HuH-7 (cell line): ENCODE measurements at regions not wholly inside any gene's neighbourhood (a gene's known extent, or its start where the extent isn't known, plus 50 kb on each side); places are given as distances from the start of the nearest gene placed in this dataset.
"Not testable (repeated sequence)": the region's sequence is repeated elsewhere in the genome, so short reads cannot be mapped to it uniquely, and the experiment has no call there.

ENCODE experiments used
- DNase-seq: peaks from one replicate; pipeline ENCODE4 v3.0.0; 2011; ENCODE audit warnings: low spot score

DNA sequence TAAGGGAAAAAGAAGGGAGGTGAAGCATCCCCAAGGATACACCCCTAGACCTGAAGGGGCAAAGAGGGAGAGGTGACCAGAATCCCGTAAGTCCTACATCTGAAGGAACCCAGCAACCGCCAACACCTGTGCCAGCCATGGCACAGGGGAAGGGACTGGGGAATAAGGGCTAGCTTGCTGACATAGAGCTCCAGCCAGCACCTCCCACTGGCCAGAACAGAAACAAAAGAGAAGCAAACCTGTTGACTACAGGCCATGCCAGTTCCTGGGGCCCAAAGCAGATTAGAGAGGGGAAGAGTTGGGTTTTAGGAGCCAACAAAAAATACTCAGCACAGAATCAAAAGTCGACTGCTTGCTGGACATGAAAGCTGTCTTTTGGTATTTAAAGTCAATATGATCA, 244.6 kb downstream of the SUCLG1 start:
- DNase-seq, result no peak

DNA sequence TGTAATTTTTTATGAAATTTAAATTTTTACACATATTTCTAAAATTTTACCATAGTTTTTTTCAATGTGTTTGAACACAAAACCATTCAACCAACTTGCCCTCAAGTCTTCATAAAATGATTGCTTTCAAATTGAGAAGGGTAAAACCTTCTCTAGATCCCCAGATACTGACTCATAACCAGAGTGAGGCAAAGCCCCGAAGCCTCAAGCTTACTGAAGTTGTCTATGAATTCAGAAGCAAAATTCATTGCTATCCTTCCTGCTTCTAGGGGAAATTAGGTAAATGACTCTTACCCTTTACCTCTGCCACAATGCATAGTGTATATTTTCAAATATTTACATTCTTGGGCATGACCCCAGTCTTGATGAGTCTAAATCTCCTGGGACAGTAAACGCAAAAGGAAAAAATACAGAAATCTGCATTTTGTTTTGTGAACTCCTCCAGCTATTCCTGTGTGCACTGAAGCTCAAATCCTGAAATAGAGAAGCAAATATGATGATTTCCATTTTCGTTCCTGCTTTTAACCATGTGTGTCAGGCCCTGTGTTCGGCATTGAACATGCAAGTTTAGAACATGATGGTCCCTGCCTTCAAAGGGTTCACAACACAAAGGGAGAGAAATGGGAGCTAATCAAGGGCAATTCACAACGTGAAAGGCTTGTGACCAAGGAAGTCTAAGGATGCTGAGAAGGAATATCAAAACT, 246.3 kb downstream of the SUCLG1 start:
- DNase-seq, result no peak

DNA sequence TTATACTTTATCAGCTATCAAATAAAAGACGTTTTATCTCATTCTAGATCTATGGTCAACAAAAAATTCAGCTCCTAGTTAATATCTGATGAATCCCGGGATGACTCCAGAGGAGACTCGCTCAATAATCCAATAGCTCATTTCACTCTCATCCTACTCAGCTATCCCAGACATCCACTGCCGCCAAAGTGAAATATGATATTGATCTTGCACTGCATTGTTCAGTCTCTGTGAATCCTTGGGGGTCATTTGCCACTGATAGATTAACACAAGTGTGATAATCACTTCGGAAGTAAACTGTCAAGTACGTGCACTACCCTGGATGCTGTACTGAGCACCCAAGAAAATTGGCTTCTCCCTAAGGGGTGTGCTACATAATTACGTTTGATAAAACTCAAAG, 249.1 kb downstream of the SUCLG1 start:
- no peak for DNase-seq

DNA sequence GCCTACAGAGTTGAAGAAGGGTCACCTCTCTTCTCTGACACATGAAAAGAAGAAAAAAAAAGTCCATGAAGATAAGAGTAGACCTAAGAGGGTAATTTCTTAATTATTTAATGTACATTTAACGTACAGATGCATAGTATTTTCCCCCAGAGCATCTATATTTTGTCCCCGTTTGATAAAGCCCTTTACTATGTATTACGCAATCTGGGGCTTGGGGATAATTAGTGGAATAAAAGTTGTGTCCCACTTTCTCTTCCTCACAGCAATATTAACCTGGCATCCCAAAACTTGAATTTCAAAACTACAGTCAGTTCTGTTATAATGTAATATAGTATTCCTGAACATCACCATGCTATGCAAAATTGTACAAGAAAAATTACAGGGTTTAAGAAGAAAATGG, 254.1 kb downstream of the SUCLG1 start:
- no peak for DNase-seq

GRCh38 chr2:84202166-84202565, 256.9 kb downstream of the SUCLG1 start:
- DNase-seq, result no peak

GRCh38 chr2:84201158-84201557, 257.9 kb downstream of the SUCLG1 start:
- DNase-seq, result no peak

- no peak for DNase-seq
Measured at GRCh38 chr2:84197901-84198300, 261.2 kb downstream of the SUCLG1 start.

DNA sequence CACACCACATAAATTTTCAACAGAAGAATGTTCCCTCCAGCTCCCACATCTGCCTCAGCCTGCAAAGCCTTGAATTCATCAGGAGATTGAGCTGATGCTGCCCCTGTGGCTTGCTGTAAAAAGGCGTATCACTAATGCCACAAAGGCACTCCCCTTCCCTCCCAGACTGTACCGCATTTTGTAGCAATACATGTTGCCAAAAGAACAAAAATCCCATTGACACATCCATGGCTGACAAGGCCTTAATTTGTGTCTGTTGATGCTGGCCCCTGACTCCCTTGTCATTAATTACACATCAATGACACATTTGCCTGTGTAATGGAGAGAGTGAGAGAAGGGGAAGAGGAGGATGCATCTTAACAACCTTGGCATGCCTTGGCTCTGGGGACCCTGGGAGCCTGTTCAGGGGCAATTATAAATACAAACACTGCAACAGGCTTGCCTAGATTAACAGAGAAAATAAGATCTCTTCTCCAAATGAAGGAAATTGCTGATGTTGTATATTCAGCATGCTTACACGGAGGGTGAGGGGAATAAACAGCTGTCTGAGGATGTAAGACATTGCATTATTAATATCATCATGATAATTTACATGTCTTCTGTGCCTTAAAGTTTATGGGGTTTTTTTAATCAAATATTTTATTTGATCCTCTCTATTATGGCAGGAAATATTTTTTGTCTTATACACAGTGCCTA, 264.0 kb downstream of the SUCLG1 start:
- no peak for DNase-seq

DNA sequence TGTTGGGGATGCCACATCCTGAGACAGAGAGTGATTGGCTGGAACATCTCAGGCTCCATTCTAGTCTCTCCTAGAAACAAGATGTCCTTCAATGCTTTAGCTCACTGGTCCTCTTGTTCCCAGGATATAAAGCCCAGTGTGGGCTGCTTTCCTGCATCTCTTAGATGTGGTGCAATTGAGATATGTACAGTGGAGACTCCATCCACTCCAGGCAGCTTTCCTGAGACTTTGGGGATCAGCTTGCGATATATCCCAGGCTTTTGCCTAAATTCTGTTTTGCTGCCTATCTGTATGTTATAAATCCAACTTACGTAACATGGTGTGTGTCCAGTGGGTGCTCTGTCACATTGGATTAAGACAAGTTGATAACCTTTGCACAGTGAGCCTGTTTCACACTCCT, 264.9 kb downstream of the SUCLG1 start:
- no peak for DNase-seq

- no peak for DNase-seq
Measured at GRCh38 chr2:84187258-84187657, 271.8 kb downstream of the SUCLG1 start.

DNA sequence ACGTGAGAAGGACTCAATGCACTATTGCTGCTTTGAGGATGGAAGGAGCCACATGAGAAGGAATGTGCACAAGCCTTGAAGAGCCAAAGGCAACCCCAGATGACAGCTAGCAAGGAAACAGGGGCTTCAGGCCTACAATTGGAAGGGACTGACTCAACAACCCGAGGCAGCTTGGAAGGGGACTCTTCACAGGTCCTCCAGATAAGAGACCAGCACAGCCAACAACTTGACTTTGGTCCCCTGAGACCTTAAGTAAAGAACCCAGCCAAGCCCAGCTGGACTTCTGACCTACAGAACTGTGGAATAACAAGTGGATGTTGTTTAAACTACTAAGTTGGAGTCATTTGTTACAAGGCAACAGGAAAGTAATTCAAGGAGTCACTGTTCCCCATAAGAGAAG, 277.2 kb downstream of the SUCLG1 start:
- DNase-seq, result no peak

DNA sequence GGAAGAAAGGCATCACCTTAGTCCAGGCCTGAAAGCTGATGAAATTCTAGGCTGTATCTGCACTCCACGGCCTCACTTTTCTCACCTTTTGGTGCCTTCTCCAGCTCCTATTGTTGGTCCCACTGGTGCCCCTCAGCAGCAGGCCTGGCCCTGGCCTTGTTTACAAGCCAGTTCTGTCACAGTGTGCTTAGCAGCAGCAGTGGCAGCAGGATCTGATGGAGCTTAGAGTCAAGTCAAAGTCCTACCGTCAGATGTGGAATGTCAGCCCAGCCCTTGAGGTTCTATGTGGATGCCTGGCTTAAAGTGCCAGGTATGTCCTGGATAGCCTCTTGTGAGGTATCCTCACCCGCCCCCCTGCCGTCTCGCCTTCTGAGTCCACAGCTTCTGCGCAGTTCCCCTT, 281.3 kb downstream of the SUCLG1 start:
- DNase-seq, result no peak

DNA sequence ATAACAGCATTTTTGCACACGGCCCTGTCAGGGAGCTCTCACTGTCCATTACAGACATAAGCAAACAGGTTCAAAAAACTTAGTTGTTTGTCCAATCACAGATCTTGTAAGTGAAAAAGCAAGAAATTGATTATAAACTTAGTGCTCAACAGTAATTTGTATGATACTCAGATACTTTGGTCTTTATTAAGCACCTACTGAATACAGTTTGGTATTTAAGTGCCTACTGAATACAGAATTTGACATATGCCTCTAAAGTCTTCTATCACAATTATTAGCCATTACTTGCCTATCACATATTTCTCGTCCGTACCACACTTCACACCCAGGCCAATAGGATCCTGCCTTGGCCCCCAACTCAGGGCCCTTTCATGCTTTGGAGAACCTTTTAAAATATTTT, 283.1 kb downstream of the SUCLG1 start:
- no peak for DNase-seq

GRCh38 chr2:84175340-84175739, 283.7 kb downstream of the SUCLG1 start:
- DNase-seq, result no peak

DNA sequence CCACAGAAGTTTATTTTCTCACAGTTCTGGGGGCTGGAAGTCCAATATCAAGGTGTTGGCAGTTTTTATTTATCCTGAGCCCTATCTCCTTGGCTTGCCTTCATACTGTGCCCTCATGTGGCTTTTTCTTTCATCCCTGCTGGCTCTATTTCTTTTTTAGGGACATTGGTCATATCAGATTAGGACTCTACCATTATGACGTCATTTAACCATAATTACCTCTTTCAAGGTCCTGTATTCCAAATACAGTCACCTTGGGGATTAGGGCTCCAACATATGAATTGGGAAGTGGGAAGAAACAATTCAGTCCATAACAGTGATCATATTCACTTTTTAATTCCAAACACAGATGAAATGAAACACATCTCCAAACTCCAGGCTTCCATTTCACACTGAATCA, 286.0 kb downstream of the SUCLG1 start:
- DNase-seq, result no peak

- DNase-seq, result no peak
Measured at GRCh38 chr2:84170979-84171378, 288.1 kb downstream of the SUCLG1 start.

DNA sequence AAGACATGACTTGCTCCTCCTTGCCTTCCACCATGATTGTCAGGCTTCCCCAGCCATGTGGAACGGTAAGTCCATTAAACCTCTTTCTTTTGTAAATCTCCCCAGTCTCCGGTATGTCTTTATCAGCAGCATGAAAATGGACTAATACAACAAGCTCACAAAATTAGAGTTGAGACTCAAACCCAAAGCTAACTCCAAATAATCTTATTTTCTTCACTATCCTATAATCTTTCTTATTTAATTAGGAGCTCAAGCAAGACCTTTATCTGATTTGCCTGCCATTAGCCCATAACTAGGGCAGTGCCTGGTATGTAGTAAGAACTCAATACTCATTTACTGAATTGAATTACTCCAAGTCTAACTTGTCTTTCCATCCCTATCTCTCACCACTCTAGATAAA, 289.2 kb downstream of the SUCLG1 start:
- no peak for DNase-seq

DNA sequence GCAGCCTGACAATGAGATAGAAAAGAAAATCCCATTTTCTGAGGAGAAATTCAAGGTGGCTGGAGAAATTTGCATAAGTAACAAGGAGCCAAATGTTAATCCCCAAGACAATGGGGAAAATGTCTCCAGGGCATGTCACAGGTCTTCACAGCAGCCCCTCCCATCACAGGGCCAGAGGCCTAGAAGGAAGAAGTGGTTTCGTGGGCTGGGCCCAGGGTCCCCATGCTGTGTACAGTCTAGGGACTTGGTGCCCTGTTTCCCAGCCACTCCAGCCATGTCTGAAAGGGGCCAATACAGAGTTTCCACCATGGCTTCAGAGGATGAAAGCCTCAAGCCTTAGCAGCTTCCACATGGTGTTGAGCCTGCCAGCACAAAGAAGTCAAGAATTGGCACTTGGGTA, 290.5 kb downstream of the SUCLG1 start:
- not testable (repeated sequence) for DNase-seq

GRCh38 chr2:84165256-84165655, 293.8 kb downstream of the SUCLG1 start:
- no peak for DNase-seq

DNA sequence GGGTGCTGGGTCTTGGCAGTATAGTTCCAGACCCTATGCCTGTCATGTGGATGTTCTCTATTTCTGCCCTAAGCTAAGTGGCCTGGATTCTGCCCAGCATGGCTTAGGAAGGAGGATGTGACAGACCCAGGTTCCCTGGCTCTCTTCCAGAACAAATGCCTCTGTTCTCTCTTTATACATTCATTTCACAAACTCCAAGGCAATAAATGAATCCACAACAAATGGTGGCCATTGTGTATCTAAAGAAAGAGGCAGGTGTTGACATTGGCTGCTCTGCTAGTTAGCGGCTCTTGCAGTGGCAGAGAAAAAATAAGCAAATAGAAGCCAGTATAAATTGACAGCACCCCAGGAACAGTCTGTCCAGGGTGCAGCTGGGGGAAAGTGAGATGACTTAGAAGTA, 298.6 kb downstream of the SUCLG1 start:
- DNase-seq, result no peak

GRCh38 chr2:84158605-84159004, 300.5 kb downstream of the SUCLG1 start:
- no peak for DNase-seq

- no peak for DNase-seq
Measured at GRCh38 chr2:84152462-84152861, 306.6 kb downstream of the SUCLG1 start.

- no peak for DNase-seq
Measured at GRCh38 chr2:84144345-84144744, 314.7 kb downstream of the SUCLG1 start.

DNA sequence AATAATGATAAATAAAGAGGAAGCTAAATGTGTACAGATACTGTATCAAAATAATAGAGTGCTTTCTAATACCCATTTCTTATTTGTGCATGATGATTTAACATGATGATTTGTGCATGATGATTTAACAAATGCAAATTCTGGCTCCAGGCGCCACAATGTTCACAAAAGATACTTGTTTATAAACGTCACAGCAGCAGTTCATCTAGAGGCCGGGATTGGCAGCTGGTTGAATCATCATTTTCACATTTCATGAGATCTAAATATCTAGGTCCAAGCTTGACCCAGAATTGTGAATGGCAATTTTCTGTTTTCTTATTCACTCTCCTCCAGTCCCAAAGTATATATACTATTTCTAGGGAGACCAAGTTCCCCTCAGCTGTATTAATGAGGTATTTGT, 322.0 kb downstream of the SUCLG1 start:
- DNase-seq, result no peak
